Limb (tissue), 2 donors: ENCODE measurements at regions not wholly inside any gene's neighbourhood (a gene's known extent, or its start where the extent isn't known, plus 50 kb on each side); places are given as distances from the start of the nearest gene placed in this dataset.
A peak's percentile ranks its signal among the peaks of the same experiment; 100 is the strongest.

Source experiments
- DNase-seq, 2 donors: peaks; one replicate each; pipeline ENCODE4 v3.0.0-alpha.2; 2016; ENCODE audit errors: extremely low spot score in 2 of 2

- DNase-seq: no peak
Observed at GRCh38 chr6:21648475-21649050, 55.0 kb downstream of the SOX4 start.

GRCh38 chr6:21653323-21653722 lies 59.8 kb downstream of the SOX4 start:
- no peak for DNase-seq

GRCh38 chr6:21653905-21654304 lies 60.4 kb downstream of the SOX4 start:
- DNase-seq: no peak

GRCh38 chr6:21654361-21654760 lies 60.8 kb downstream of the SOX4 start:
- DNase-seq: no peak

GRCh38 chr6:21663966-21664313 lies 70.4 kb downstream of the SOX4 start:
- no peak for DNase-seq

GRCh38 chr6:21664314-21665109 lies 71.0 kb downstream of the SOX4 start:
- DNase-seq: peak in 1 of 2 donors; percentile 77

GRCh38 chr6:21665110-21665391 lies 71.5 kb downstream of the SOX4 start:
- no peak for DNase-seq

GRCh38 chr6:21665392-21666200 lies 72.0 kb downstream of the SOX4 start:
- DNase-seq: peak in 1 of 2 donors; percentile 59

GRCh38 chr6:21666201-21666691 lies 72.7 kb downstream of the SOX4 start:
- DNase-seq: peak in 1 of 2 donors; percentile 73

- peak in 1 of 2 donors; percentile 58 for DNase-seq
Observed at GRCh38 chr6:21666853-21667681, 73.5 kb downstream of the SOX4 start.

GRCh38 chr6:21668795-21669194 lies 75.2 kb downstream of the SOX4 start:
- no peak for DNase-seq

GRCh38 chr6:21676769-21677168 lies 83.2 kb downstream of the SOX4 start:
- DNase-seq: no peak

- no peak for DNase-seq
Observed at GRCh38 chr6:21678990-21679389, 85.4 kb downstream of the SOX4 start.

- DNase-seq: no peak
Observed at GRCh38 chr6:21679761-21680265, 86.3 kb downstream of the SOX4 start.

- DNase-seq: no peak
Observed at GRCh38 chr6:21680611-21681010, 87.1 kb downstream of the SOX4 start.

GRCh38 chr6:21690489-21690888 lies 96.9 kb downstream of the SOX4 start:
- DNase-seq: no peak

- no peak for DNase-seq
Observed at GRCh38 chr6:21691685-21692346, 98.3 kb downstream of the SOX4 start.

GRCh38 chr6:21692721-21693120 lies 99.2 kb downstream of the SOX4 start:
- no peak for DNase-seq

GRCh38 chr6:21694168-21694567 lies 100.6 kb downstream of the SOX4 start:
- no peak for DNase-seq

GRCh38 chr6:21707524-21708319 lies 114.2 kb downstream of the SOX4 start:
- DNase-seq: no peak
